ENCODE measurements at regions not wholly inside any gene's neighbourhood (a gene's known extent, or its start where the extent isn't known, plus 50 kb on each side); places are given as distances from the start of the nearest gene placed in this dataset.
"Not testable (repeated sequence)": the region's sequence is repeated elsewhere in the genome, so short reads cannot be mapped to it uniquely, and the experiment has no call there.

DNA sequence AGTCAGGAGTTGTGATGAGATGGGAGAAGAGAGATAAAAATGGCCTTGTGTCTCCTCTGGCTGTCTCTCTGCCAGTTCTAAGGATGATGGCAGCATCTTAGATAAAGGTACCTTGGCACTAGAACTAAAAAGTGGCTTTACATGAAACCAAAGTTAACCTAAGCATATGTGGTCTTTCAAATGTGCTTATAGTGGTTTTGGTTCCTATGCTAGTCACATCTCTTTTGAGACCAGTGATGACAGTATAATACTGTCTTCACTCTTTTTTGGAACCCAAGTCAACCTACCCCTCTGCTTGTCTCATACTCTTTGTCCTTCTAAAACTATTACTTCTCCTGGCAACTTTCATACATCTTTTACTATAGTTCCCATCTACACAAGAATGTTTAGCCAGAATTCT, 142.2 kb upstream of the SATB1 start:
- Histone ChIP-seq H3K36me3 (ENCODE audit: control insufficient read depth, insufficient read depth, low read length, severe bottlenecking) (no peaks in the 10 kb centered on the region), H3K27me3 (replicated peaks; ENCODE audit: control insufficient read depth, insufficient read depth, low read length) (no peaks in the 10 kb centered on the region), H3K4me3 (ENCODE audit: low read length) (no peak overlapping the region), H3K9ac (ENCODE audit: low read length) (no peak overlapping the region), H3K4me1 (ENCODE audit: control insufficient read depth, insufficient read depth, low read length) (no peaks in the 10 kb centered on the region), H3K9me3 (ENCODE audit: control insufficient read depth, low read length) (no peaks in the 10 kb centered on the region)
- no peak for DNase-seq (ENCODE audit: low read depth)

DNA sequence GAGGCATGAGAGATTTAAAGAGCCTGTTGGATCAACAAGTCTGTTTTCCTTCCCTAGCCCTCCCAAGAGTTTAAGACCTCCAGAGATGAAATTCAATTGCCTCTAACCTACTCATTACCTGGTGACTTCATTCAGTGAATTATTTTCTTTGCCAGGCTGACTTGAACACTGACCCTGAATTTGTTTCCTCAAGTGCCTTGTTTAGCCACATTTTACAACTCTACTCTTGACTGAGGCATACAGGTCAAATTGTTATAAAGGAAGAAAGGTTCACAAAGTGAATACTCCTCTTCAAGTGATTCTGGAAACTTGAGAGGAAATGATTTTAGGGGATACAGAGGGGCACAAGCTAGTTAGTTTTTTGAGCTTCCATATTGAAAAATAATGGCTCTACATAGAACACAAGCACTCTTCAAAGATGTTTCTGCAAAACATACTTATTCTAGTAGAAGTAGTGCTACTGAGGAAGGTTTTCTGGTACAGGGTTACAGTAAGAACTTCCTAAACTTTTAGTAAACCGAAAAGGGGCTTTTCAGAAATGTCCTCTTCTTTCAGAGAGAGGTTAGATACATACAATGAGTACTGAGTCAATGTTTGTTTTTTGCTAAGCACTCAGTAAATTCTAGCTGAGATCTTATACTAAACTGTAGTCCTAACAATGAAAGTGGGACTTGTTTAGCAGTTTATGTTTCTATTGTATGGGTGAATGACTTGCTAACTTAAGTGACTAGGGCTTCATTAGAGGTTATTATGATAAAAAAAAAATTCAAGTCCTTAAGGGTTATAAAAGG, 137.4 kb upstream of the SATB1 start:
- Histone ChIP-seq H3K27me3 (replicated peaks; ENCODE audit: control insufficient read depth, insufficient read depth, low read length) (peaks cover 4% of the 10 kb centered on the region), H3K9ac (ENCODE audit: low read length) (no peak overlapping the region), H3K9me3 (ENCODE audit: control insufficient read depth, low read length) (no peaks in the 10 kb centered on the region), H3K4me1 (ENCODE audit: control insufficient read depth, insufficient read depth, low read length) (no peaks in the 10 kb centered on the region), H3K36me3 (ENCODE audit: control insufficient read depth, insufficient read depth, low read length, severe bottlenecking) (no peaks in the 10 kb centered on the region), H3K4me3 (ENCODE audit: low read length) (no peak overlapping the region)
- no peak for DNase-seq (ENCODE audit: low read depth)

DNA sequence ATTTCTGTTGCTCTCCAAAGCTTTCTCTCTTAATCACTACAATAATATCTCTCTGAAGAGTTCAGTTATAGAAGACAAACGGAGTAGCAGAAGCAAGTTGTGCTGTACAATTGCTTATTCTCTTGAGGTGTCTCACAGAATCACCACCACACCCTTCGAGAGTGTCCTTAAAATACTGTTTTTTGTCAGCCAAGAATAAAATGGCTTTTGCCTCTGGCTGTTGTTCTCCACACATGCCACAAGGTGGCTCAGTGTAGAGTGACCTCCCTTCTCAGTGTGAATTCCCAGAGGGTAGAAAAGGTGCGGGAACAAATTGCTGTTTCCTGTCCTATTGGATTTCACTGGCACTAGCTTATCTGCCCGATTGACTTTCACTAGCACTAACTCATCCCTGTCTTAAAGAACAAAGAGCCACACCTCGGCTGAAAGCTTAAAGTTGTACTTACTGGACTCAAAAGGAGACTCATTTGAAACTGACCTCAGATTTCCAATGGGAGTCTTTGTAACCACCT, 134.2 kb upstream of the SATB1 start:
- Histone ChIP-seq H3K9ac (ENCODE audit: low read length) (no peak overlapping the region), H3K27me3 (replicated peaks; ENCODE audit: control insufficient read depth, insufficient read depth, low read length) (peaks cover 4% of the 10 kb centered on the region), H3K4me1 (ENCODE audit: control insufficient read depth, insufficient read depth, low read length) (no peaks in the 10 kb centered on the region), H3K36me3 (ENCODE audit: control insufficient read depth, insufficient read depth, low read length, severe bottlenecking) (no peaks in the 10 kb centered on the region), H3K4me3 (ENCODE audit: low read length) (no peak overlapping the region), H3K9me3 (ENCODE audit: control insufficient read depth, low read length) (no peaks in the 10 kb centered on the region)
- peak; percentile 36 for DNase-seq (ENCODE audit: low read depth)

DNA sequence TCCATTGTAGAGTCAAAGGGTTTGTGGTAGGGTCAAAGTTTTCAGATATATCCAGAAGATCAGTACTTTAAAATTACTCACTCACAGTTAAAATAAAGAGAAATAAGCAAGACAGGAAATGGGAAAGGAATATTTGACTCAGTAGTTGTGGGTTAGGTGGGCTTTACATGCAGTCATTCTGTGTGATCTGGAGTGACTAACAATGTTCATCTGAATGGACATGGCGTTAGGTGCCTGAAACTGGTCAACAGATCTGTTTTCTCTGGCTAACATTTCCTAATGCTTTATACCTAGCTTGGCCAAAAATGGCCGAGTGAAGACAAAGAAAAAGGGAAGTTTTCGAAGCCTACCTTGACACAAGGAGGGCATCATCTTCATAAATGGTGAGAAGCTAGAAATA, 133.4 kb upstream of the SATB1 start:
- Histone ChIP-seq H3K36me3 (ENCODE audit: control insufficient read depth, insufficient read depth, low read length, severe bottlenecking) (no peaks in the 10 kb centered on the region), H3K4me3 (ENCODE audit: low read length) (no peak overlapping the region)
- no peak for DNase-seq (ENCODE audit: low read depth)

DNA sequence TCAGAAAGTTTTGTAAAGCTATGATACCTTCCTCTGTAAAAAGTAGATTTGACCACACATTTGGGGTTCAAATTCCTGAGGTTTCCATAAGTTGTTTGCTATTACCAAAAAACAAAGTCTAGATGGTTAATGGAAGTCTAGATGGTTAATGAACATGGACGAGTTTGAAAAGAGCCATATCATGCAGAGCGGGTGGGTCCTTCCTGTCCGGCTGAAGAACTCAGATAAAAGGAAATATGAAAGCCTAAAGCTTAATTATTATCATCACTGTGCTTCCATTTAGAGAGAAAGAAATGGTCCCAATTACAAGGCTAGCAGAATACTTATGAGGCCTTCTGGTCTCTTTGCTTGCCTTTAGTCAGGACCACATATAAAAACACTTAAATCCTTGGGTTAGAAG, 132.1 kb upstream of the SATB1 start:
- H3K9me3 ChIP-seq (ENCODE audit: control insufficient read depth, low read length): no peaks in the 10 kb centered on the region
- peaks cover 8% of the 10 kb centered on the region for H3K27me3 ChIP-seq (replicated peaks; ENCODE audit: control insufficient read depth, insufficient read depth, low read length)
- DNase-seq (ENCODE audit: low read depth): no peak
- H3K4me3 ChIP-seq (ENCODE audit: low read length): no peak overlapping the region
- no peaks in the 10 kb centered on the region for H3K4me1 ChIP-seq (ENCODE audit: control insufficient read depth, insufficient read depth, low read length)
- no peaks in the 10 kb centered on the region for H3K36me3 ChIP-seq (ENCODE audit: control insufficient read depth, insufficient read depth, low read length, severe bottlenecking)
- H3K9ac ChIP-seq (ENCODE audit: low read length): no peak overlapping the region

More for the DNA sequence above, 133.4 kb upstream of the SATB1 start:
- H3K9ac ChIP-seq (ENCODE audit: low read length): no peak overlapping the region
- no peaks in the 10 kb centered on the region for H3K4me1 ChIP-seq (ENCODE audit: control insufficient read depth, insufficient read depth, low read length)
- H3K27me3 ChIP-seq (replicated peaks; ENCODE audit: control insufficient read depth, insufficient read depth, low read length): peaks cover 4% of the 10 kb centered on the region
- no peaks in the 10 kb centered on the region for H3K9me3 ChIP-seq (ENCODE audit: control insufficient read depth, low read length)

DNA sequence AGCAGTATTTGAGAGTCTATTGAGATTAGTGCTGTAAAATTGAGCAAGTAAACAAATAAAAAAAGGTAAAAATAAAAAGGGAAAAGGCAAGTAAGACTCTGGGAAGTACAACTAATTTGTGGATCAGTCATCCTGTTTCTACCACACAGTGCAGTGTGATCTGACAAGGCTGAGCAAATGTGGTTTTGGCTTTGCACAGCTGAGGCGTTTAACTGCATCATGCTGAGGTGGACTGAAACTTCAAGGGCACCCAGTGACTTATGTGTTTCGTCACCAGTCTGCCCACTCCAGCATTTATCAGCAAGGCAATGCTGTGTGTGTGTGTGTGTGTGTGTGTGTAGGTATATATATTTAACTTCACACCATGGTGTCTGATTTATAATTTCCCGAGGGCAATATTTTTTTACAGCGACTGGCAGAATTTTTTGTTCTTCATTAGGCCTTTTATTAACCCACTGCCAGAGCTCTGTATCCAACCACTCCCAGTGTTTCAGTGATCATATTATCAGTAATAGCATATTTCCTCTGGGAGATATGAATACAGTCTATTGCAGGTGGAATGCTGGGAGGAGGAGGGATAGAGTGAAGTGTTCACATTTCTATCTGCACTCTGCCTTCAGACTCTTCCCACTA, 131.5 kb upstream of the SATB1 start:
- DNase-seq (ENCODE audit: low read depth): no peak

DNA sequence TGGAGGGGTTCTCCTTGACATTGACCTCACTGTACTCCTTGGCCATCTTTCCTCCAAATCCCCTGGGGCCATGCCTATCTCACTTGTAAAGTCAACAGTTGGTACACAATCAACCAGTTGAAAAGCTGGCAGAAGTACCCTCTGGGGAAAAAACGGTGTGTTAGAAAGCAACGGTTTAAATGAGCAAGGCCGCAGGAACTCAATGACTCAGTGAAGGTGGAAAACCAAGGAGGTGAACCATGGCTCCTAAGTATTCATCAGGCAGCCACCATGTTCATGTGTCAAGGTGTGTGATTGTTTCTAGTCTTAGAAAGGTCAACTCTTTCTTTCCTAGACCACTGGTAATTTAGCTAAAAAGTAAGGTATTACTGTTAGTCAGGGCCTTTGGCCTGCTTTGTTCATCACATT, 130.9 kb upstream of the SATB1 start:
- Histone ChIP-seq H3K9me3 (ENCODE audit: control insufficient read depth, low read length) (no peaks in the 10 kb centered on the region), H3K4me3 (ENCODE audit: low read length) (no peak overlapping the region), H3K9ac (ENCODE audit: low read length) (no peak overlapping the region), H3K4me1 (ENCODE audit: control insufficient read depth, insufficient read depth, low read length) (no peaks in the 10 kb centered on the region), H3K36me3 (ENCODE audit: control insufficient read depth, insufficient read depth, low read length, severe bottlenecking) (no peaks in the 10 kb centered on the region), H3K27me3 (replicated peaks; ENCODE audit: control insufficient read depth, insufficient read depth, low read length) (peaks cover 7% of the 10 kb centered on the region)
- no peak for DNase-seq (ENCODE audit: low read depth)

More for the DNA sequence above, 131.5 kb upstream of the SATB1 start:
- Histone ChIP-seq H3K4me1 (ENCODE audit: control insufficient read depth, insufficient read depth, low read length) (no peaks in the 10 kb centered on the region), H3K4me3 (ENCODE audit: low read length) (no peak overlapping the region), H3K27me3 (replicated peaks; ENCODE audit: control insufficient read depth, insufficient read depth, low read length) (peaks cover 8% of the 10 kb centered on the region), H3K9ac (ENCODE audit: low read length) (no peak overlapping the region), H3K36me3 (ENCODE audit: control insufficient read depth, insufficient read depth, low read length, severe bottlenecking) (no peaks in the 10 kb centered on the region), H3K9me3 (ENCODE audit: control insufficient read depth, low read length) (no peaks in the 10 kb centered on the region)

DNA sequence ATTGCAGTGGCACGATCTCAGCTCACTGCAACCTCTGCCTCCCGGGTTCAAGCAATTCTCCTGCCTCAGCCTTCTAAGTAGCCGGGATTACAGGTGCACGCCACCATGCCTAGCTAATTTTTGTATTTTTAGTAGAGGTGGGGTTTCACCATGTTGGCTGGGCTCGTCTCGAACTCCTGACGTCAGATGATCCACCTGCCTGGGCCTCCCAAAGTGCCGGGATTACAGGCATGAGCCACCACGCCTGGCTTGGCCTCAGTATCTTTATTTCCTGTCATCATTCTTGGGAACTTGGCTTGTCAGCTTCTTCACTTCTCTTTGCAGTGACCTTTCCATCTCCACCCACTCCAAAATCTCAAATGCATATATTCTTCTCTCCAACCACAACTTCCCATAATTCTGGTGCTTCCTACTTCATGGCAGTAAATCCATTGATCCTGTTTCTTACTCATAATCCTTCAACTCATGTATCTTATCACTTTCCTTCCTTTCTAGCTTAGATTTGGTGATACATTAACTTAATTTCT, 127.5 kb upstream of the SATB1 start:
- not testable (repeated sequence) for H3K36me3 ChIP-seq (ENCODE audit: control insufficient read depth, insufficient read depth, low read length, severe bottlenecking); H3K4me3 ChIP-seq (ENCODE audit: low read length); DNase-seq (ENCODE audit: low read depth); H3K9me3 ChIP-seq (ENCODE audit: control insufficient read depth, low read length); H3K4me1 ChIP-seq (ENCODE audit: control insufficient read depth, insufficient read depth, low read length); H3K27me3 ChIP-seq (replicated peaks; ENCODE audit: control insufficient read depth, insufficient read depth, low read length); H3K9ac ChIP-seq (ENCODE audit: low read length)

DNA sequence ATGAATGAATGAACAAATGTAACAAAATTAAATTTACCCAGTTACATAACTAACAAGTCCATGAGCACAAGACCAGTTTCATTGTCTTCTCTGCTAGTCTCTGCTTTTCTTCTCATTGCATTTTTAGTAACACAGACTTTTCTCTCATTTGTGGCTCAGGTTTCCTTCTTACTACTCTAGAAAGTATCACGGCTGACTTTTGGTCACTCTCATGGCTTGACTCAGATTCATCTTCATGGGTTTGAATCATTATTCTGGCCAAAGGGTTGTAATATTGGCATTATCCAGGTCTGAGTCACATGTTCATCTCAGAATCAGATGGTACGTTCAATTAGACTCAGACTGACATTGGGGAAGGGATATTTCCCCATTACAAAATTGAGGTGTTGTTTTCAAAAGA, 121.5 kb upstream of the SATB1 start:
- H3K4me3 ChIP-seq (ENCODE audit: low read length): no peak overlapping the region
- no peaks in the 10 kb centered on the region for H3K27me3 ChIP-seq (replicated peaks; ENCODE audit: control insufficient read depth, insufficient read depth, low read length)
- no peak overlapping the region for H3K9ac ChIP-seq (ENCODE audit: low read length)
- no peaks in the 10 kb centered on the region for H3K36me3 ChIP-seq (ENCODE audit: control insufficient read depth, insufficient read depth, low read length, severe bottlenecking)
- H3K4me1 ChIP-seq (ENCODE audit: control insufficient read depth, insufficient read depth, low read length): no peaks in the 10 kb centered on the region
- DNase-seq (ENCODE audit: low read depth): no peak
- H3K9me3 ChIP-seq (ENCODE audit: control insufficient read depth, low read length): no peaks in the 10 kb centered on the region

DNA sequence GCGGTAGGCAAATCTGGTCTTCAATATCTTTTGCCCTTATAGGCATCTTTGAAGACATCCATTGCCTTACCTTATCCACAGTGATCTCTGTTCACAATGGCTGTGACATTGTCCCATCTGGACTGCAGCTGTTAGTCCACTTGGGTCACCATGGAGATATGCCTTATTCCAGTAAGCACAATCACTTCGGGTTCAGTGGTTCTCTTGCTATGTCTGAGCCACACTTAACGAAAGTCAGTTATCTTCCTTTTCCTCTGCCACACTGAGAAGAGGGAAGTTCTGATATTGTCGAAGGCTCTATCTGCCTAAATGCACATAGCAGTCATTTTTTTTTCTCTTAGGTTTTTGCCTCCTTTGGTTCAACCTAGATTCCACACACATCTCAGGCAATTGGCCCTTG, 119.0 kb upstream of the SATB1 start:
- H3K27me3 ChIP-seq (replicated peaks; ENCODE audit: control insufficient read depth, insufficient read depth, low read length): no peaks in the 10 kb centered on the region
- DNase-seq (ENCODE audit: low read depth): no peak
- H3K9me3 ChIP-seq (ENCODE audit: control insufficient read depth, low read length): no peaks in the 10 kb centered on the region
- no peaks in the 10 kb centered on the region for H3K36me3 ChIP-seq (ENCODE audit: control insufficient read depth, insufficient read depth, low read length, severe bottlenecking)
- no peak overlapping the region for H3K4me3 ChIP-seq (ENCODE audit: low read length)
- no peaks in the 10 kb centered on the region for H3K4me1 ChIP-seq (ENCODE audit: control insufficient read depth, insufficient read depth, low read length)
- no peak overlapping the region for H3K9ac ChIP-seq (ENCODE audit: low read length)

DNA sequence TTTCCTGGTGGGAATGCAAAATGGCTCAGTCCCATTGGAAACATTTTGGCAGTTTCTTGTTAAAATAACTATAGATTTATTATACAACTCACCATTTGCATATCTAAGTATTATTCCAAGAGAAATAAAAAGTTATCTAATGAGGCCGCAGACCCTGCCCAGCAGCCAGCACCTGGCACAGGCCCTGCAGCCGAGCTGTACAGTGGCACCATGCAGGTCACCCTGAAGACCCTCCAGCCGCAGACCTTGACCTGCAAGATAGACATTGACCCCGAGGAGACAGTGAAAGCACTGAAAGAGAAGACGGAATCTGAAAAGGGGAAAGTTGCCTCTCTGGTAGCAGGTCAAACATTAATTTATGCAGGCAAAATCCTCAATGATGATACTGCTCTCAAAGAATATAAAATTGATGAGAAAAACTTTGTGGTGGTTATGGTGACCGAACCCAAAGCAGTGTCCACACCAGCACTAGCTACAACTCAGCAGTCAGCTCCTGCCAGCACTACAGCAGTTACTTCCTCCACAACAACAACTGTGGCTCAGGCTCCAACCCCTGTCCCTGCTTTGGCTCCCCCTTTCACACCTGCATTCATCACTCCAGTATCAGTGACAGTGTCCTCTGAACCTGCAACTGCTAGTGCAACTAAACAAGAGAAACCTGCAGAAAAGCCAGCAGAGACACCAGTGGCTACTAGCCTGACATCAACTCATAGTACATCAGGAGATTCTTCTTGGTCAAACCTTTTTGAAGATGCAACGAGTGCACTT, 113.5 kb upstream of the SATB1 start:
- no peaks in the 10 kb centered on the region for H3K9me3 ChIP-seq (ENCODE audit: control insufficient read depth, low read length)
- H3K27me3 ChIP-seq (replicated peaks; ENCODE audit: control insufficient read depth, insufficient read depth, low read length): no peaks in the 10 kb centered on the region
- H3K4me3 ChIP-seq (ENCODE audit: low read length): no peak overlapping the region
- DNase-seq (ENCODE audit: low read depth): no peak
- no peaks in the 10 kb centered on the region for H3K4me1 ChIP-seq (ENCODE audit: control insufficient read depth, insufficient read depth, low read length)
- H3K36me3 ChIP-seq (ENCODE audit: control insufficient read depth, insufficient read depth, low read length, severe bottlenecking): no peaks in the 10 kb centered on the region
- H3K9ac ChIP-seq (ENCODE audit: low read length): no peak overlapping the region
